GM19455 (cell line): ENCODE measurements at regions not wholly inside any gene's neighbourhood (a gene's known extent, or its start where the extent isn't known, plus 50 kb on each side); places are given as distances from the start of the nearest gene placed in this dataset.

Source experiments
- ATAC-seq: cut with Tn5 transposase; IDR thresholded peaks from one replicate; pipeline ENCODE4 v1.9.1; 2021; ENCODE audit not compliant: unreplicated experiment

- ATAC-seq: no peak
Measured at GRCh38 chr2:147792966-147793617, 51.7 kb upstream of the ACVR2A start.

DNA sequence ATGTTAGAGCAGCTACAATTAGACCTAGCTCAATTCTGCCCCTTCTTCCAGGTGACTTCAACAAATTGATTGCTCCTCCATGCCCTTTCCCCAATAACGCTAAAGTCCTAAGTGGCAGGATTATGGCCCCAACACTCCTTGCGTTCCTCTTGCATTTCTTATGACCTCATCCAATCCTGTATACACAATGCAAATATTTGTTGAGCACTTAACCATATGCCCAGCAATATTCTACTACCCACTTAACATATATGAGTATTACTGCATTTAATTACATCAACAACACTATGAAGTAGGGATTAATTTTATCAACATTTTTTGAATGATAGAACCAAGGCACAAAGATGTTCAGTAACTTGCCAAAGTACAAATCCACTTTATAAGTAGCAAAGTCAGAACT, 54.2 kb upstream of the ACVR2A start:
- no peak for ATAC-seq

- ATAC-seq: no peak
Measured at GRCh38 chr2:147789720-147790119, 55.1 kb upstream of the ACVR2A start.

DNA sequence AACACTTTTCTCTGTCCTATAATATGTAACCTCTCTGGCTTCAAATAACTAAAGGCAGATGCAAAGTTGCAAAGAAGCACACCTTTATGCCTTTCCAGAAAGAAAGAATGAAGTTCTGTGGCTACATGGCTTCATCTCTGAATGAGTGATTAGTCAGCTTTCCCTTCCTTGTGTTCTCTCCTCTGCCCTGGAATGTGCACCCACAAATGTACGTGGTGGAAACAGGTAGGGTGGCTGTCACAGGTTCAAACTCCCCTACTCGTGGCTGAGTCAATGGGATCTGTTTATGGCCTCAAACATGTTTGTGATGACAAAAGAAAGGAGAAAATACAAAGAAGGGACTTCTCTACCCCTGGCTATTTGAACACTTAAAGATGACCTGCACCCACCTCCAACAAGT, 55.5 kb upstream of the ACVR2A start:
- no peak for ATAC-seq

GRCh38 chr2:147782141-147782930, 62.5 kb upstream of the ACVR2A start:
- ATAC-seq: no peak

DNA sequence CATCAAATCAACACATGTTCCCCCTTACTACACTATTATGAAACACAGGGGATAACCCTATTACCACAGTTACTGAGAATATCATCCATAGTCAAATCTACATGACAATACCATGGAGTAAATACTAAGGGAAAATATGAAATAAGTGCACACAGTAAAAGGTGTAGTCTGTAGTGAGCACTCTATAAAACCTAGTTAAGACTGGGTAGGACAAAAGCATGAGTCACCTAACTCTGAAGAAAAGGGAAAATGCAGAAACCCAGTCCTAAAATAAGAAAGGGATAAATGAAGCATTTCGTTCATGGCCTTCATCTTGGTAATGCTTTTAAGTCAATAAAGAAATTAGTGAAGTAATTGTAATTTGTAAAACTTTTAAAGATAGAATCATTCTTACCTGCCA, 65.4 kb upstream of the ACVR2A start:
- no peak for ATAC-seq

DNA sequence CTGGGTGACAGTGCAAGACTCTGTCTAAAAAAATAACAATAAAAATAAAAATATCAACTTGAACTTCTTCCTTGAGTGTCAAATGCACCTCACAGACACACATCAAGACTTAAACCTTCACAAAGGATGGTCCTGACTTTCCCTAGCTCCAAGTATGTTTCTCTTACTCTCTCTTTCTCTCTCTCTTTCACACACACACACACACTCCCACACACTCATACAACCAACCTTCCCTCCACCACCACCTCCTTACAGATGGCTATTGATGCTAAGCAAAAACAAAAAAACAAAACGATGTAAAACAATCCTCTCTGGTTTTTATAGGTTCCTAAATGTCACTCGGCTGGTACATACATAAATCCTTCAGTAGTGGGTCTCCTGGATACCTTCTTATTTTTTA, 67.4 kb upstream of the ACVR2A start:
- no peak for ATAC-seq

GRCh38 chr2:147774805-147775204, 70.0 kb upstream of the ACVR2A start:
- no peak for ATAC-seq

DNA sequence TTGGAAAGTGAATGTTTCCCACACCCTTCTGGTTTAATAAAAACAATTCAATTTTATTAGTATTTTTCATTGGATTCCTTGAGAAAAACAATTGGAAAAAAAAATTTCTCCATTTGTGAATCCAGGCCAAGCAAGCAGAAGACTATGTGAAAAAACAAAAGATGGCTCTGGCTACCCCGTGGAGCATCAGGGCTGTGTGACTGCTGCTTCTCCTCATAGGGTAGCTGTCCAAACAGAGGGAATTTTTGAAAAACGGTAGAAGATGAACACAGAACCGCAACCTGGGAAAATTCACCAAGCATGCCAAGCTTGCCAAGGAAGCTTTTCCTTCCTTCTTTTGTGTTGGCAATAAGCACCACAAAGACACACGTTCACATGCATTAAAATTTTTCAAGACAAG, 71.3 kb upstream of the ACVR2A start:
- ATAC-seq: no peak

GRCh38 chr2:147772781-147773180, 72.0 kb upstream of the ACVR2A start:
- ATAC-seq: no peak

GRCh38 chr2:147763861-147764260, 81.0 kb upstream of the ACVR2A start:
- no peak for ATAC-seq

DNA sequence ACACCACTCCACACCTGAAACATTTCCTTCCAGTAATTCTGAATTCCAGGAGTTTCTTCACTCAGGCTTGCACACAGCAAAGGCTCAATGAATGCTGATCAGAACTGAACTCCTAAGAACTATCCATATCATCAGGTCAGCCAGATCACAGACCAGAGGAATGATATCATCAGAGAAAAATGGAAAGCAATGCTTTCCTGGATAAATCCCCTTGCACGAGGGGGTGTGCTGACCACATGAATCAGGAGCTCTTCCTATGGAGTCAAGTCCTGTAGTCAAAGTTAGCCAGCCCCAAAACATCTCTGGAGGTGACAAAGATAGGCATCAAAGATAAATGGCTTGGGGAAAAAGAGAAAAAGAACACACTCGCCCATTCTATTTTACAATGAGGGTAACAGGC, 83.8 kb upstream of the ACVR2A start:
- no peak for ATAC-seq

DNA sequence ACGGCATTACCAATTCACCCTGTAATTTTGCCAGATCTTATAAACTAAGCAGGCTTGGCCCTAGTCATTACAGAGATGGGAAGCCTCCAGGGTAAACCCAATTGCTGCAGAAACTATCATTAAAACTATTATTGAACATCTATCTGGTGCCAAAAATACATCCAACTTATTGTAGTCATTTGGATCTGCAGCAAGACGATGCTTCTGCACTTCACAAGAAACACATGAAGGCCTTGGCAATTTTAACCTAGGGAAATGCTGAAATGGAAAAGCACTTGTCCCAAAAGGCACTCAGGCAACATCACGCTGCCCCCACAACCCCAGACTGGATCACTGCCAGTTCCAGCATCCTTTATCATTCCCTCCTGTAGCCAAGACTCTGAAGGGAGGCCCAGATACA, 85.3 kb upstream of the ACVR2A start:
- ATAC-seq: no peak

DNA sequence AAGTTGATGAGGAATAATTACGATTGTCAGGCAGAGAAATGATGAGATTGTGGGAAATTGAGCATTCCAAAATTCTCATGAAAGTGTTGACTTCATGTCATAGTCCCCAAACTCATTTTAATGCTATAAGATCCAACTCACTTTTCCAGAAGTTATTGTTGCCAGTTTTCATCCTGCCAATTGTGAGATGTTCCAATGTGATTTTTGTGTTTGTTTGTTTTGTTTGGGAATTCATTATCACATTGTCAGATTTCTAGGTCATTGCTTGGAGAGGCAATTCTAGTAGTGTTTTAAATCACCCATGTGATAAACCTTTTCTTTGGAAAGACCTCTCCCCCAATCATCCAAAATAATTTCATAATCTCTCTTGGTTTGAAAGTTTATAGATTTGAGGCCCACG, 86.0 kb upstream of the ACVR2A start:
- no peak for ATAC-seq

- ATAC-seq: no peak
Measured at GRCh38 chr2:147756069-147756468, 88.8 kb upstream of the ACVR2A start.

DNA sequence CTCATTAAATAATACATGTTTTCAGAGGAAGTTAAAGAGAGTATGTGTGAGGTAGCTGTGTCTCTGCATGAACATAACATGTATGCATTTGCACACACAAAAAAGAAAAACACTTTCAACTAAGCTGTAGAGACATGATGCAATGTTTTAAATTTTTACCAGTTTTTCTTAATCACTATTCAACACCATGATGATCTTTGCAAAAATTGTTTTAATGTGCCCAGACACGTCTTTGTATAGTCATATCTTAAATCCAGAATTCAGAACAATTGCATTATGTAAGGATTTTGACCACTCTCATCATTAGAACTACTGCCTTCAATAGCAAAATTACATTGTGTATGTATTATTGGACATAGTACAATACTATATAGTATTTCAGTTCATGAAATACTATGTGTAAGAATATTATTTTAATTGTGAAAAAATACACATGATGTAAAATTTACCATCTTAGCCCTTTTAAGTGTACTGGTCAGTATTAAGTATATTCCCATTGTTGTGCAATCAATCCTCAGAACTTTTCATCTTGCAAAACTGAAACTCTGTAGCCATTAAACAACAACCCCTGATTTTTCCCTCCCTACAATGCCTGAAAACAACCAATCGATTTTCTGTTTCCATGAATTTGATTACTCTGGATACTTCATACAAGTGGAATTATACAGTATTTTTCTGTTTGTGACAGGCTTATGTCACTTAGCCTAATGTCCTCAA, 104.5 kb upstream of the ACVR2A start:
- no peak for ATAC-seq

DNA sequence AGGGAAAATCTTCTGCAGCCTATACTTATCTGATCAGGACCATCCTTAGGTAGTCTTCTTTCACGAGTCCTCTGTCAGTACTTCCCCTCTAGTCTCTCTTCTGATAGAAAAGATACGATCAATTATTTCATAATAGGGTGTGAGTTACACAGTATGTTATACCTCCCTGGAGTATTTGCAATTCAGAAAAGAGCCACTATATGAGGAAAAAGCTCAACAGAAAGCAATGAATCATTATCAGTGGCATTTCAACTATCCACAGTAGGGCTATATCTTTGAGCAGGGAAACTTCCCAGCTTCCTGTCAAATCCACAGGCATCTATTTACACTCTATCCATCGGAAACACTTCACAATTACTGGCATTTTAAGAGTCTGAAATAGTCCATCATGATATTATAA, 105.3 kb upstream of the ACVR2A start:
- no peak for ATAC-seq

DNA sequence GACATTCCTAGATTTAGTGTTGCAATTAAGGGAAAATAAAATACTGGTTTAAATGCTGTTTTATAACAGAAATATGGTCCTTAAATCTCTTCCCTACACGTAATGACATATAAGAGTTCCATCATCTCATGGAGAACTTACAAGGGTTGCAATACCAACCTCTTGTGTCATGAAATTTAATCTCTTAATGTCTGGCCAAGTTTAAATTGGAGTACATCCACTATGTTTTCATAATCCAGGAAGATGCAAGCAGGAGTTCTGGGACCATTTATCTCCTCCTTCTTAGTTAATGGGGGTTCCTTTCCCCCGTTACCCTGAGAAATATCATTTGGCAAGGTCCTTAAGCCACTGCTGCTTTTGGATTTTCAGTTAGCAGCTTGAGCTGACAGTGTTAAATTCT, 126.0 kb upstream of the ACVR2A start:
- ATAC-seq: no peak

- no peak for ATAC-seq
Measured at GRCh38 chr2:147716906-147717305, 127.9 kb upstream of the ACVR2A start.

DNA sequence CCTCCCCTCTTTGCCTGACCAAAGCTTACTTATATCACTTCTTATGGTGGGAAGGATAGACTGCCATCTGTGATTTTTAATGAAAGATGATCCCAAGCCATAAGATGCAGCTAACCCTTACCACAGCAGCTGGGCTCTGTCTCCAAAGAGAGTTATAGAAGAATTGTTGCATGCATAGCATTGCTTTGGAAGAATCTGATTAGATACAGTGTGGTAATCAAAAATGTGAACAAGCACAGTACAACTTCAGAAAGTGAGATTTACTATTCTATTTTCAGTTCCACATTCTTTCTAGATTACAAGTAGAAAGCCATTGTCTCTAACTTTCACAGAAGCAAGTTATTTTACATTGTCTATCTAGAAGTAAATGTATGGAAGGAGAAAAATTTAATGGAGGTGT, 129.0 kb upstream of the ACVR2A start:
- ATAC-seq: peak; percentile 86

- ATAC-seq: no peak
Measured at GRCh38 chr2:147714582-147714981, 130.2 kb upstream of the ACVR2A start.

DNA sequence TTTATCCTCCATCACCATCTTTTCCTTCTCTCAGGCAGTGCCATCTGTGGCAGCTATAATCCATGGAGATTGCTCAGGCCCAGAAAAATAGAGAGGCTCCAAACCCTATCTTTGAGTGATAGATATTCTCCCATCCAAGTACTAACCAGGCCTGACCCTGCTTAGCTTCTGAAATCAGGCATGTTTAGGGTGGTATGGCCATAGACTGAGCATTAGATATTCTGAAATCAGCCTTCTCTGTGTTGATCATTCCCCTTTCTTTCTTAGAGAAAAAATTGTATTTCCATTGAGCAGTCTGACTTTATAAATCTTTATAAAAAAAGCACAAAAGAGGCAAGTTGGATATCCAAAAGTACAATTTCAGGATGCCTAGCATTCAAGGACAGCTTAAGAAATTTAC, 131.5 kb upstream of the ACVR2A start:
- no peak for ATAC-seq
